ENCODE measurements at regions not wholly inside any gene's neighbourhood (a gene's known extent, or its start where the extent isn't known, plus 50 kb on each side); places are given as distances from the start of the nearest gene placed in this dataset.

DNA sequence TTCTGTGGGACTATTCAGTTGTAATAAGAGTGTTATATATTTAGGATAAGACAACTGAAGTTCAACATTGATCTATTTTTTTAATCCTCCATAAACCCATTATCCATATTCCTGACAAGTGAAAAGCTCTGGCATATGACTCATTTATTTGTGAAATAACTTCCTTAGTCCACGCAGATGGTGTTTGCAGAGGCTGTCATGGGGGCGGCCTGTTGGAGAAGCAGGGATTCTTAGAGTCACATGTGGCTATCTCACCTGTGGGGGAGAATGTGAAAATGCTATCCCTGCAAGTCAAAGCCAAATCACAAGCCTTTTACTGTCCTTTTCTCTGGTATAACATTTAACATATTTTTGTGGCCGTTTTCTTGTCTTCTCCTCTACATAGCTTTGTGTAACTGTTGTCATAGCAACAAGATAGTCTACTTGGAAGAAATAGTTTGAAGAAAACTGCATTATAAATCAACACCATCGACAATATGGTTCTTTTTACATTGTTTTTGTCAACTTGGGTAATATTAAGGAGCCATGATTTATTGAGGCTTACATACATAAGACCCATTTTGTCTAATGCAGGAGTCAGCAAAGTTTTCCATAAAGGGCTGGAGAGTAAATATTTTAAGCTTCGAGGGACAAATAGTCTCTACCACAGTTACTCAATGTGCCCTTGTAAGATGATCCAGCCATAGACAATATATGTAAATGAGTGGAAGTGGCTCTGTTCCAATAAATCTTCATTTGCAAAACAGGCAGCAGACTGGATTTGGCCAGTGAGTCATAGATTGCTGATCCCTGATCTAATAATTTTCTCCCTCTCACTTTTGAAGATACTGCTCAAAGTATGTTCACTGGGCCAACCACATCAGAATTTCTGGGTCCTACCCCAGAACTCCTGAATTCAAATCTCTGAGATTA lies 395.0 kb downstream of the DTHD1 start:
- DNase-seq: no peak
- no peak overlapping the region for H3K4me3 Mint-ChIP-seq
- peaks cover 2 to 3% of the 10 kb centered on the region in 2 donors for H3K9me3 Mint-ChIP-seq
- no peaks in the 10 kb centered on the region for H3K36me3 Mint-ChIP-seq
- H3K27ac Mint-ChIP-seq: no peak overlapping the region
- no peaks in the 10 kb centered on the region for H3K27me3 Mint-ChIP-seq
- no peaks in the 10 kb centered on the region for H3K4me1 Mint-ChIP-seq
- no peak for ATAC-seq (replicated peaks)

DNA sequence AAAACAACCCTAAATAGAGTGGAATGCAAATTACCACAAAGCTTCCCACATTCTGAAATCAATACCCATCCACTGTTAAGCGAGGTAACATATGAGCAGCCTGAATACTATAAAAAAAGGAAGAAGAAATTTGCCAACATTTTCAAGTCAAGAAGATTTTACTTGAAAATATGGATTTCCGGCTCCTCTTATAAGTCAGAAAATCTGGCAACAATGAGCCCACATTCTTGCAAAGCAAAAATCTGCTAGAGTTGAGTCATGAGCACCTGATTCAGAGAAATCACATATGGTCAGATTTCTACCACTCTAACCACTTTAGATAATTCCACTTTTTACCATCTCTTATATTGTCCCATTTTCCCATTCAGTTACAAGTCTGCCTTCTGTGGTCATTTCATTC lies 395.7 kb downstream of the DTHD1 start:
- no peaks in the 10 kb centered on the region for H3K27me3 Mint-ChIP-seq
- H3K9me3 Mint-ChIP-seq: peaks cover 2 to 4% of the 10 kb centered on the region in 2 donors
- no peaks in the 10 kb centered on the region for H3K36me3 Mint-ChIP-seq
- no peaks in the 10 kb centered on the region for H3K4me1 Mint-ChIP-seq
- ATAC-seq (replicated peaks) (no peak), DNase-seq (no peak)
- H3K27ac Mint-ChIP-seq: no peak overlapping the region
- no peak overlapping the region for H3K4me3 Mint-ChIP-seq

DNA sequence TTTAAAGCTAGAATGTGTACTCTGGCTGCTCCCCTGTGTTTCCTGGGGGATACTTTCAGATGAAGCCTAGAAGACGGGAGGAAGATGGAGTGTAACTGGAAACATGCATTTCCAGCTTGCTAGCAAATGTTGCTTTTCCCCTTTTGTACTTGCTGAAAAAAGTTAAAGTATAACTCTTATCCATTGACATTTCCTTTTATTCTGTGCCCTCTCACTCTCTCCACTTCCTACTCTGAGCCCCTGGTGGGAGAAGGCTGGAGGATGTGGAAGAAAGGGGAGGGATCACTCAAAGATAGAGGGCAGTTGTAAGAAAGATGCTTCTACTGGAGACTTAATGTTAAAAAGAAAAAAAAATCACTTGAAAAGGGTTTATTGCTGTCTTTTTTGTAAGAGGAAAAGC lies 396.5 kb downstream of the DTHD1 start:
- Mint-ChIP-seq H3K36me3 (no peaks in the 10 kb centered on the region), H3K27ac (no peak overlapping the region), H3K4me3 (no peak overlapping the region), H3K27me3 (no peaks in the 10 kb centered on the region), H3K4me1 (no peaks in the 10 kb centered on the region), H3K9me3 (peaks cover 2 to 4% of the 10 kb centered on the region in 2 donors)
- no peak for DNase-seq
- ATAC-seq (replicated peaks): no peak

DNA sequence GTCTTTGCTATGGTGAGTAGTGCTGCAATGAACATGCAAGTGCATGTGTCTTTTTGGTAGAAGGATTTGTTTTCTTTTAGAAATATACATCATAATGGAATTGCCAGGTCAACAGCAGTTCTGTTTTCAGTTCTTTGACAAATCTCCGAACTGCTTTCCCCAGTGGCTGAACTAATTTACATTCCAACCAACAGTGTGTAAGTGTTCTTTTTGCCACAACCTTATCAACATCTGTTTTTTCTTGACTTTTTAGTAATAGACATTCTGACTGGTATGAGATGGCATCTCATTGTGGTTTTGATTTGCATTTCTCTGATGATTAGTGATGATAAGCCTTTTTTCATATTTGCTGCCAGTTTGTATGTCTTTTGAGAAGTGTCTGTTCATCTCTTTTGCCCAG lies 406.3 kb downstream of the DTHD1 start:
- no peak overlapping the region for H3K27ac Mint-ChIP-seq
- H3K27me3 Mint-ChIP-seq: no peaks in the 10 kb centered on the region
- no peak overlapping the region for H3K4me3 Mint-ChIP-seq
- no peaks in the 10 kb centered on the region for H3K4me1 Mint-ChIP-seq
- H3K9me3 Mint-ChIP-seq: peaks cover 4 to 12% of the 10 kb centered on the region in 2 donors
- H3K36me3 Mint-ChIP-seq: no peaks in the 10 kb centered on the region
- DNase-seq (no peak), ATAC-seq (replicated peaks) (no peak)

DNA sequence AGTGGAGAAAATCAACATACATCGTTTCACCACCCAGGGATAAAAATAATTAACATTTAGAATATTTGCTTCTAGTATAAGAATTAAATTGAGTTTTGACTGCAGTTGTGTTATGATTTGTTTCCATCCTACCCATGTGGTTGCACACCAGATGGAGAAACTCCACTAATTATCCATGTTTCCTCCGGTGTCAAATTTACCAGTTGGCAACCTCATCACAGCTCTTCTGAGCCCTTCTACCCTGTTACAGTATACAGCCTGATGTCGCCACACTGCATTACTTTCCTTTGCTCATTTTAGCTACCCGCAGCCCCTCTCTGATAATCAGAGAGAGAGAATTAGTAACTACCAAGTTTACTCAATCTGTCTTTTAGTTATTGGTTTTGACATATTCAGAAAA lies 411.2 kb downstream of the DTHD1 start:
- Mint-ChIP-seq H3K4me1 (no peaks in the 10 kb centered on the region), H3K4me3 (no peak overlapping the region), H3K27ac (no peak overlapping the region), H3K9me3 (peaks cover 4 to 12% of the 10 kb centered on the region in 2 donors), H3K36me3 (no peaks in the 10 kb centered on the region), H3K27me3 (no peaks in the 10 kb centered on the region)
- DNase-seq (no peak), ATAC-seq (replicated peaks) (no peak)

DNA sequence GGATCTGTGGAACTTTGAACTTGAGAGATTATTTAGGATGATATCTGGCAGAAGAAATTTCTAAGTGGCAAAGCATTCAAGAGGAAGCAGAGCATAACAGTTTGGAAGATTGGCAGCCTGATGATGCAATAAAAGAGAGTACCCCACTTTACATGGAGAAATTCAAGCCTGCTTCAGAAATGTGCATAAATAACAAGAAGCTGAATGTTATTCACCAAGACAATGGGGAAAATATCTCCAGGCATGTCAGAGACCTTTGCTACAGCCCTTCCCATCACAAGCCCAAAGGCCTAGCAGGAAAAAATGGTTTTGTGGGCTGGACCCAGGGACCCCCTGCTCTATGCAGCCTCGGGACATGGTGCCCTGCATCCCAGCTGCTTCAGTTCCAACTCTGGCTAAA lies 420.8 kb downstream of the DTHD1 start:
- Mint-ChIP-seq H3K27ac (no peak overlapping the region), H3K4me1 (no peaks in the 10 kb centered on the region), H3K36me3 (no peaks in the 10 kb centered on the region), H3K27me3 (no peaks in the 10 kb centered on the region), H3K4me3 (no peak overlapping the region), H3K9me3 (peaks cover 2 to 3% of the 10 kb centered on the region in 2 donors)
- DNase-seq: no peak
- ATAC-seq (replicated peaks): no peak

DNA sequence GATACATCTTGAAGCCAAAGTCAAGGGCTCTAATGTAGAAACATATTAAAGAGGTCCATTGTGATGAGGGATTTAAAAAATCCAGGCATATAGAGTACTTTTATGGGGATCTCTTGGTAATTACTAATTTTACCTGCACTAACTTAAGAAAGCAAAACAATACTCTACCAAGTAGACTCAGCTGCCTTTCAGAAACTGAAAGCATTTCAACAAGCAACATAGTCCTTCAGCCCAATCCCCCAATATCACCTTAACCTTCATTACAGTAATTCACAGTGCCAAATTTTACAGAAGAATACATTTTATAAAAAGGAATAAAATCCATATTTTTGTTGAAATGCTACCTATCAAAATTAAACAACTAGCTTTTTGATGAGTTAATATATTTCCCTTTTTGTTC lies 422.9 kb downstream of the DTHD1 start:
- Mint-ChIP-seq H3K36me3 (no peaks in the 10 kb centered on the region), H3K27me3 (no peaks in the 10 kb centered on the region), H3K4me1 (no peaks in the 10 kb centered on the region), H3K9me3 (peaks cover 3% of the 10 kb centered on the region in 2 donors), H3K4me3 (no peak overlapping the region), H3K27ac (no peak overlapping the region)
- DNase-seq: no peak
- ATAC-seq (replicated peaks): no peak

DNA sequence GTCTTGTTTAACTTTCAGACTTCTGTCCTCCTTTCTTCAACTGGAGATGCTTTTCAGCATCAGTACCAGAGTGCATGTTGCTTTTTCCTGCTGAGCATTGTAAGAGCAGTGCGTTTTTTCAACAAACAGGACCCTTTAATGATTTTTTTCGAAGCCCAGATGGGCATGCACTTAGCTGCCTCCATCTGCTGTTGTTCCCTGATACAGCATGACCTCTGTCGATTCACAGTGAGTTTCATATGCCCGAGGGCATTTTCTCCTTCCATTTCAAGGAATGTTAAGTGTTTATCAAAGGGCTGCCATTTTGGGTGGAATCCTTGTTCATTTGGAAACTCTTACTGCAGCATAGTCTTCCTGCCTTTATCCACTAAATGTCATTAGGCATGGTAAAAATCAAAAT lies 428.6 kb downstream of the DTHD1 start:
- H3K9me3 Mint-ChIP-seq: peaks cover 0 to 2% of the 10 kb centered on the region in 2 donors
- no peaks in the 10 kb centered on the region for H3K36me3 Mint-ChIP-seq
- H3K27ac Mint-ChIP-seq: no peak overlapping the region
- H3K4me3 Mint-ChIP-seq: no peak overlapping the region
- H3K4me1 Mint-ChIP-seq: no peaks in the 10 kb centered on the region
- DNase-seq: no peak
- no peak for ATAC-seq (replicated peaks)
- H3K27me3 Mint-ChIP-seq: no peaks in the 10 kb centered on the region

DNA sequence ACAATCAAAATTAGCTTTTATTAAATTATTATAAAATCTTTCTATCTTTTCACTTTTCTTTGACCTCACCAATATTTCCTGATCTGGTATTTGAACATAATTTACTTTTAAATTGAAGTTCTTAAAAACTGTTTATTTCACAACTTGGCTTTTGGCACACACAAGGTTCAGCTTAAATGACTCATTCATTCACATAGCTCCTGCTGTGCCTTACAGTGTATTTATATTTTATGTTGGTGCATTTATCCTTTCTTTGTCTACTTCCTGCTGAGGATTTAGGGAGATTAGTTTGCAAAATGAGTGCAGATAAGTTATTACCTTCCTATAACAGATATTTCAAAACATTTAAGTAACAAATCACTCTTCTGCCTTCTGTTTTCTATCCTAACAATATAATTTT lies 430.6 kb downstream of the DTHD1 start:
- Mint-ChIP-seq H3K36me3 (no peaks in the 10 kb centered on the region), H3K4me1 (peaks cover 0 to 4% of the 10 kb centered on the region in 2 donors), H3K4me3 (no peak overlapping the region), H3K9me3 (peaks cover 0 to 3% of the 10 kb centered on the region in 2 donors), H3K27ac (no peak overlapping the region), H3K27me3 (no peaks in the 10 kb centered on the region)
- ATAC-seq (replicated peaks) (no peak), DNase-seq (no peak)

DNA sequence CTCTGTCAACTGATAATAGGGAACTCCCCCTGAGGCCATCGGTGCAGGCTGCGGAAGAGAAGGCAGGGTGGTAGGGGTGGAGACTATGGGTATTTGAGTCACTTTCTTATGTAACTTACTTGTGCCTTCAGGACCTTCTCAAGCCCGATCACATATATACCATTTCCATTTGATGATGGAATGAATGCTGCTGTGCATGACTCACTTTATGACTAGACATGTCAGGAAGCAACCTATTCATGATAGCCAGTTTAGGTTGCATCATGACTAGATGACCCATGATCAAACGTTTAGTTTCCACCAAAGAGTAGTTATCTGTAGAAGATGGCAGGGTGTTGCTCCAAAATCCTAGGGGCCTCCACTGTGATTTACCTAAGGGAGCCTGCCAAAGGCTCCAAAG lies 435.5 kb downstream of the DTHD1 start:
- H3K36me3 Mint-ChIP-seq: no peaks in the 10 kb centered on the region
- ATAC-seq (replicated peaks) (no peak), DNase-seq (no peak)
- H3K27me3 Mint-ChIP-seq: no peaks in the 10 kb centered on the region
- H3K27ac Mint-ChIP-seq: no peak overlapping the region
- peaks cover 0 to 4% of the 10 kb centered on the region in 2 donors for H3K4me1 Mint-ChIP-seq
- H3K4me3 Mint-ChIP-seq: no peak overlapping the region
- peaks cover 0 to 2% of the 10 kb centered on the region in 2 donors for H3K9me3 Mint-ChIP-seq

DNA sequence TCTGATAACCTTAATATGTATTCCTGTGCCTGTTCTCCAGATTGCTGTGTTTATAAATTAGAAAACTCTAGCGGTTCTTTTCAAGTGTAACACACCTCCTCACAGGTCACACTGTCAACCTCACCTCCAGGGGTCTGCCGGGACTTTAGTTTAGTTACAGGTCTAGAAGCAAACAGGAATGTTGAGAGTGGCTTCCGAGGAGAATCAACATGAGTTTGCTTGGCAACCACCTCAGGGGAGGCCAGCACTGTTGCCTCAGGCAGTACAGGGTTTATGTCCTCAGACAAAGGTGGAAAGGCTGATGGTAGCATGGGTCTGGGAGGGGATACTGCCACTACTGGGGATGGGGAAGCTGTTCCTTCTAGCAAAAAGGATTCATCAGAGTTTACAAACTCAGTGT lies 438.0 kb downstream of the DTHD1 start:
- DNase-seq: no peak
- Mint-ChIP-seq H3K27ac (no peak overlapping the region), H3K36me3 (no peaks in the 10 kb centered on the region), H3K4me1 (peaks cover 0 to 4% of the 10 kb centered on the region in 2 donors), H3K27me3 (no peaks in the 10 kb centered on the region), H3K9me3 (peaks cover 0 to 2% of the 10 kb centered on the region in 2 donors), H3K4me3 (no peak overlapping the region)
- ATAC-seq (replicated peaks): no peak

DNA sequence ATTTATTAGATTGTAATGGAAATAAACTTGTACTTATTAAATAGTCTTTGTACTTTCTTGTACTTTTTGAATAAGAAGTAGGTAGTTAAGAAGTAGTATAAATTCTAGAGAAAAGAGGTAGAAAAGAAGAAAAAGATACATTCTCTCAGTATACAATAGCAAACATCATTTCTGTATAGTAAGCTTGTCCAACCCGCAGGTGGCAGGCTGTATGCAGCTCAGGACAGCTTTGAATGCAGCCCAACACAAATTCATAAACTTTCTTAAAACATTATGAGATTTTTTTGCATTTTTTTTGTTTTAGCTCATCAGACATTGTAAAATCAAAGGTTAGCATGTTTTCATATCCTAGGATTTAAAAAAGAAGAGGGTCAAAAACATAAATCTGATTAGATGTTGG lies 441.6 kb downstream of the DTHD1 start:
- H3K9me3 Mint-ChIP-seq: no peaks in the 10 kb centered on the region
- ATAC-seq (replicated peaks) (no peak), DNase-seq (no peak)
- H3K4me3 Mint-ChIP-seq: no peak overlapping the region
- H3K27me3 Mint-ChIP-seq: no peaks in the 10 kb centered on the region
- H3K4me1 Mint-ChIP-seq: no peaks in the 10 kb centered on the region
- no peaks in the 10 kb centered on the region for H3K36me3 Mint-ChIP-seq
- H3K27ac Mint-ChIP-seq: no peak overlapping the region

DNA sequence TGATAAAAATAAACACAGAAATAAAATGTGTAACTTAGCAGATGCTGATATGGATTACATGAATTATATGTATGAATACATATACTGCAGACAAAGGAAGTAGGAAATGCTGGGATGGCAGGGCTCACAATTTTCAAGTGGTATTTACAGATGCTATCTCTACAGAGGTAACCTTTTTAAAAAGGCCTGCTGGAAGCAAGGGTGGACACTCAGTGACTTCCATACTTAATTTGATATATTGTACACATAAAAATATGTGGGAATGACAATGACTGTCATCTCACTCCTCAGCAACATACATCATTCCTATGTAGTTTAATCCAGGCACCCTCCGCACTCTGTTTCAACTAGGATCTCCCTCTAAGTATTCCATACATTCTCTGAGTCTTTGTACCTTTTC lies 452.9 kb downstream of the DTHD1 start:
- H3K27ac Mint-ChIP-seq: no peak overlapping the region
- no peaks in the 10 kb centered on the region for H3K27me3 Mint-ChIP-seq
- ATAC-seq (replicated peaks) (no peak), DNase-seq (no peak)
- H3K9me3 Mint-ChIP-seq: no peaks in the 10 kb centered on the region
- no peaks in the 10 kb centered on the region for H3K4me1 Mint-ChIP-seq
- H3K4me3 Mint-ChIP-seq: no peak overlapping the region
- H3K36me3 Mint-ChIP-seq: no peaks in the 10 kb centered on the region

DNA sequence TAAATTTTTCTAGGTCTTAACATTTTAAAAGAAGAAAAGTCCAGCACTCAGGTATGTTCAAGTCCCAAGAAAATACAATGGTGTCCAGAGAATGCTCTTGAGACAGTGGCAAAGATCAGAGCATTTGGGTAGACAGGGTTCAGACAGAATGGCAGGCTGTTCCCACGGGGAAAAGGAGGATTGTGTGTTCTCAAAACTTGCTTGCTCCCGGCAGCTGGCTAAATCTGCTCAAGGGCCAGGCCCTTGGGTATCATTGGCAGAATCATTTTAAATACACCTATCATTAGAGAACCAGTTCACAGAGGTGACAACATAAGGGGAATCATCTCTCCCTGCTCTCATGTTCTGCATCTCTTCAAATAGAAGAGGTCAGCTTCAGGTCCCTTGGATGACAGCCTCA lies 456.3 kb downstream of the DTHD1 start:
- Mint-ChIP-seq H3K27ac (no peak overlapping the region), H3K36me3 (no peaks in the 10 kb centered on the region), H3K9me3 (no peaks in the 10 kb centered on the region), H3K4me1 (no peaks in the 10 kb centered on the region), H3K27me3 (no peaks in the 10 kb centered on the region), H3K4me3 (no peak overlapping the region)
- DNase-seq: no peak
- ATAC-seq (replicated peaks): no peak

DNA sequence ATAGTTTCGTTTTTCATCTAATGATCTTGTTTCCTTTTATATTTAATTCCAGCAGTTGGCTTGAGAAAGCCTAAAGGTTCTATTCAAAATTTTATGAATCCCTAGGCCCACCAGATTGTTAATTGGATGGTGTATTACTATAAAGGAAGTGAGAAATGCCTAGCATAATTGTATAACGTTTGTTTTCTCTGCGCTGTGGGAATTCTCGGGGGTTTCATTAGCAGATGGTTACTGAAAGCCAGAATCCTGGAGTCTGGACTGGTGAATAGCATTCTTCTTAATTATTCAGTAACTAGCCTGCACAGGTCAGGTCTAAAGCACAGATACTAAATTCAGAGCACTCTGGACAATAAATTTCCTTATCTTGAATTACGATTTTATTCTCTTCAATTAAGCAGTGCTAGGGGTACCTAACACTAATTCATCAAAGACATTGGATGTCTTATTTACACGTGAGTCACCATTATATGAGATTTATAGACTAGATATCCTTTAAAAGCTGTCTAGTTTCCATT lies 459.4 kb downstream of the DTHD1 start:
- DNase-seq (no peak), ATAC-seq (replicated peaks) (no peak)
- Mint-ChIP-seq H3K27ac (no peak overlapping the region), H3K27me3 (no peaks in the 10 kb centered on the region), H3K36me3 (no peaks in the 10 kb centered on the region), H3K4me3 (no peak overlapping the region), H3K9me3 (no peaks in the 10 kb centered on the region), H3K4me1 (no peaks in the 10 kb centered on the region)
